H1 (cell line): ENCODE measurements at regions not wholly inside any gene's neighbourhood (a gene's known extent, or its start where the extent isn't known, plus 50 kb on each side); places are given as distances from the start of the nearest gene placed in this dataset.

Experiments
- CTCF ChIA-PET: fragments of 300-600 bp; sonication (Branson Sonifier 250); formaldehyde crosslinking; loops from one replicate; lab custom pipeline; 2021; ENCODE audit not compliant: partially characterized antibody; lab: Charles Lee
- POLR2A ChIA-PET: fragments of 300-600 bp; sonication (Branson Sonifier 250); formaldehyde crosslinking; loops from one replicate; lab custom pipeline; 2021; ENCODE audit warnings: inconsistent platforms; ENCODE audit not compliant: partially characterized antibody; lab: Charles Lee
- DNase-seq, 2 experiments: peaks; one replicate each; pipeline versions ENCODE4 v3.0.0 to v3.0.0-alpha.2; 2010 to 2022; ENCODE audit warnings: low spot score in 2 of 2, low read depth in 1 of 2, mixed read lengths in 1 of 2
- FAIRE-seq: peaks from 2 replicates; lab custom pipeline; 2011; peaks lifted over from hg19 to GRCh38; lab: Jason Lieb, UNC
- H2AFZ ChIP-seq: 2 replicates; pipeline ENCODE4 v1.8.1; 2012; ENCODE audit warnings: low read length, inconsistent platforms
- H2AK5ac ChIP-seq: 2 replicates; pipeline ENCODE4 v1.6.1; 2013; ENCODE audit warnings: low read depth, low read length
- H2BK120ac ChIP-seq: replicated peaks from 2 replicates; pipeline ENCODE3; 2013; ENCODE audit warnings: low read depth, low read length, inconsistent platforms
- H2BK12ac ChIP-seq: 2 replicates; pipeline ENCODE4 v1.6.1; 2013; ENCODE audit warnings: low read depth, low read length
- H2BK15ac ChIP-seq: 2 replicates; pipeline ENCODE4 v1.6.1; 2013; ENCODE audit warnings: low read length
- H2BK20ac ChIP-seq: 2 replicates; pipeline ENCODE4 v1.6.1; 2013; ENCODE audit warnings: low read length
- H2BK5ac ChIP-seq: 2 replicates; pipeline ENCODE4 v1.6.1; 2013; ENCODE audit warnings: low read depth, low read length
- H3K14ac ChIP-seq: 2 replicates; pipeline ENCODE4 v1.6.1; 2013; ENCODE audit warnings: inconsistent platforms; ENCODE audit not compliant: insufficient read length
- H3K18ac ChIP-seq: 2 replicates; pipeline ENCODE4 v1.6.1; 2013; ENCODE audit warnings: low read length; ENCODE audit errors: extremely low read depth
- H3K23ac ChIP-seq: 2 replicates; pipeline ENCODE4 v1.6.1; 2013; ENCODE audit warnings: inconsistent platforms; ENCODE audit not compliant: insufficient read length
- H3K23me2 ChIP-seq: 2 replicates; pipeline ENCODE4 v1.6.1; 2013; ENCODE audit warnings: low read depth, low read length
- H3K27ac ChIP-seq: 2 replicates; pipeline ENCODE4 v1.6.1; 2011; ENCODE audit warnings: low read depth, low read length, inconsistent platforms
- H3K27me3 ChIP-seq, 4 experiments: replicated peaks in 1 of 4; 1 replicate in 1 of 4; 2 replicates in 3 of 4; pipeline versions ENCODE4 v1.6.1 to v1.8.1; 2011 to 2013; ENCODE audit warnings: low read length in 3 of 4, mild to moderate bottlenecking in 3 of 4, inconsistent platforms in 2 of 4, mixed read lengths in 2 of 4, moderate library complexity in 1 of 4; ENCODE audit not compliant: control insufficient read depth in 3 of 4, insufficient read depth in 3 of 4; ENCODE audit errors: extremely low read depth in 1 of 4
- H3K36me3 ChIP-seq, 4 experiments: 2 replicates each; pipeline versions ENCODE4 v1.6.1 to v1.8.1; 2011 to 2013; ENCODE audit warnings: mild to moderate bottlenecking in 4 of 4, low read length in 3 of 4, moderate library complexity in 2 of 4, control low read depth in 1 of 4, inconsistent platforms in 1 of 4; ENCODE audit not compliant: insufficient read depth in 4 of 4, control insufficient read depth in 2 of 4
- H3K4ac ChIP-seq: replicated peaks from 2 replicates; pipeline ENCODE3; 2013; ENCODE audit warnings: low read length, low read depth, mixed read lengths, inconsistent platforms; ENCODE audit not compliant: insufficient read length
- H3K4me1 ChIP-seq, 4 experiments: replicated peaks in 1 of 4; 1 replicate in 1 of 4; 2 replicates in 3 of 4; pipeline versions ENCODE4 v1.6.1 to v1.8.1; 2011 to 2013; ENCODE audit warnings: low read length in 3 of 4, inconsistent platforms in 2 of 4, mixed read lengths in 1 of 4; ENCODE audit not compliant: insufficient read depth in 4 of 4, control insufficient read depth in 3 of 4
- H3K4me2 ChIP-seq, 2 experiments: 2 replicates each; pipeline versions ENCODE4 v1.6.1 to v1.8.1; 2011 to 2013; ENCODE audit warnings: low read depth in 2 of 2, low read length in 2 of 2, control low read depth in 1 of 2, inconsistent platforms in 1 of 2, mild to moderate bottlenecking in 1 of 2; ENCODE audit not compliant: insufficient read depth in 1 of 2
- H3K4me3 ChIP-seq, 4 experiments: fragments of 200-600, 300-600 bp in 1 of 4; sonication (generic), shearing (Covaris generic), sonication (Bioruptor Twin) in 1 of 4; 2 replicates each; pipeline versions ENCODE4 v1.5.1 to v1.8.1; 2011 to 2016; ENCODE audit warnings: low read length in 4 of 4, low read depth in 3 of 4, control low read depth in 2 of 4, inconsistent platforms in 2 of 4, mild to moderate bottlenecking in 2 of 4, mixed read lengths in 1 of 4, moderate library complexity in 1 of 4; ENCODE audit not compliant: insufficient read depth in 2 of 4; ENCODE audit errors: extremely low read depth in 1 of 4
- H3K56ac ChIP-seq: replicated peaks from 2 replicates; pipeline ENCODE3; 2013; ENCODE audit warnings: low read depth, mild to moderate bottlenecking, mixed read lengths, low read length, inconsistent platforms; ENCODE audit not compliant: insufficient read length
- H3K79me1 ChIP-seq: 2 replicates; pipeline ENCODE4 v1.6.1; 2013; ENCODE audit warnings: low read depth, low read length, control low read depth
- H3K79me2 ChIP-seq, 2 experiments: 2 replicates each; pipeline versions ENCODE4 v1.6.1 to v1.8.1; 2012 to 2013; ENCODE audit warnings: low read length in 2 of 2, mild to moderate bottlenecking in 2 of 2, inconsistent platforms in 1 of 2; ENCODE audit not compliant: insufficient read depth in 2 of 2, control insufficient read depth in 1 of 2
- H3K9ac ChIP-seq, 4 experiments: replicated peaks in 1 of 4; 1 replicate in 1 of 4; 2 replicates in 3 of 4; pipeline versions ENCODE4 v1.6.1 to v1.8.1; 2011 to 2013; ENCODE audit warnings: low read depth in 3 of 4, low read length in 3 of 4, control low read depth in 2 of 4, mild to moderate bottlenecking in 2 of 4, moderate library complexity in 2 of 4, inconsistent platforms in 1 of 4; ENCODE audit errors: extremely low read depth in 1 of 4
- H3K9me3 ChIP-seq, 2 experiments: 2 replicates each; pipeline versions ENCODE4 v1.6.1 to v1.8.1; 2012 to 2013; ENCODE audit warnings: mild to moderate bottlenecking in 2 of 2, moderate library complexity in 2 of 2, control low read depth in 1 of 2, inconsistent platforms in 1 of 2, low read depth in 1 of 2, low read length in 1 of 2, mixed read lengths in 1 of 2; ENCODE audit not compliant: insufficient read depth in 2 of 2
- H4K20me1 ChIP-seq, 2 experiments: replicated peaks in 1 of 2; 2 replicates each; pipeline versions ENCODE3 to v1.8.1; 2011 to 2013; ENCODE audit warnings: inconsistent platforms in 2 of 2, low read length in 2 of 2, mild to moderate bottlenecking in 1 of 2; ENCODE audit not compliant: insufficient read depth in 2 of 2, control insufficient read depth in 1 of 2
- H4K5ac ChIP-seq: 2 replicates; pipeline ENCODE4 v1.6.1; 2013; ENCODE audit warnings: low read length, low read depth, mixed read lengths, inconsistent platforms; ENCODE audit not compliant: insufficient read length
- H4K8ac ChIP-seq: 2 replicates; pipeline ENCODE4 v1.8.0; 2013; ENCODE audit warnings: mild to moderate bottlenecking, moderate library complexity, low read length, inconsistent platforms; ENCODE audit not compliant: insufficient read depth; ENCODE audit errors: extremely low read depth
- H4K91ac ChIP-seq: replicated peaks from 2 replicates; pipeline ENCODE3; 2013; ENCODE audit warnings: low read length, mixed read lengths, inconsistent platforms; ENCODE audit not compliant: insufficient read length
- JUN ChIP-seq: IDR thresholded peaks from 2 replicates; pipeline ENCODE4 v1.6.1; 2011; ENCODE audit warnings: low read depth, mild to moderate bottlenecking, improper control_type of control experiment, low read length
- WGBS, 2 experiments: shearing (Covaris generic) in 1 of 2; methylation state at CpG; one replicate each; pipeline versions ENCODE4 v1.1.6 to v1.1.7; 2013 to 2015; ENCODE audit warnings: low lambda C conversion rate in 2 of 2, mixed read lengths in 2 of 2, inconsistent platforms in 1 of 2, low coverage in 1 of 2, missing lambda C conversion rate in 1 of 2; ENCODE audit not compliant: insufficient replicate concordance in 2 of 2, insufficient coverage in 1 of 2, insufficient read length in 1 of 2; ENCODE audit errors: extremely low coverage in 1 of 2, missing lambda C conversion rate in 1 of 2; 5-methylcytosine and 5-hydroxymethylcytosine counted together

DNA sequence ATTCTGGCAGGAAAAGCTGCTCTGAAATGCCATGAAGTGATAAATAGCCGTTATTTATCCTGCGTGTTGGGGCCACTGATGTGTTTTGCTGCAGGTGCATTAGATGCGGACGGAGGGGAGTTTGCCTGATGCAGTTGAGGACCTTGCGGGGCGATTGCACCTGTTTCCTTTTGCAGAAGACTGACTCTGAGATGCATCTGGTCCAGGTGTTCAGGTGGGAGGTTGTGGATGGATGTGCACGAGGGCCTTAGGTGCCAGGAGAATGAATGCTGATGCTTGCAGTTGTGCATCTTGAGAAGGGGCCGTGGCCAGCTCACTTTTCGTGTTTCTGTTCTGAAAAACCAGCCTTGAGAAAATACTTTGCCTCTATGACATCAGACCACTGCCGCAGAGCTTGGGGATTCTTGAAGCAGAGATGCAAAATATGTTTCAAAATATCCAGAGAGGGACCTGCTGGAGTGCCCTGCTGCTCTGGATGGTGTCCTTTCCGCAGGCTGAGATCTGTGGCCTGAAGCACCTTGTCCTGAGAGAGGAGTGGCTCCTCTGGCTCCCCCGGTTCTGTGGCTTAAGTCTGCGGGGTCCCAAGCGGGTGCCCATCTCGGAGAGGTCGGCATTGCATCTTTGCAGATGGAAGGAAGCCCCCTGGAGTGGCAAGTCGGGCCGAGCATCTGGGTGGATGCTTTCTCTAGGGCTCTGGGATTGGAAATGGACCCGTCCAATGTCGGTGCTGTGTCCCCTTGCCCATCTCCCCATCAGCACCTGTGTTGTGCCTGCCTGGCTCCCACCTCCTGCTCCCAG lies 1031.1 kb downstream of the TBC1D22A start:
- H4K8ac ChIP-seq, result no peak overlapping the region
- H2BK20ac ChIP-seq, result no peak overlapping the region
- no peaks in the 10 kb centered on the region for H3K79me2 ChIP-seq
- no peak overlapping the region for H2AK5ac ChIP-seq
- DNase-seq, result peak in 1 of 2 experiments; percentile 23
- WGBS, 2 experiments, result 92% methylated on average over 20 of the region's 20 CpGs; no CpG with 5 or more reads in 1 of the 2 experiments
- POLR2A ChIA-PET, result no interaction called here
- no peak overlapping the region for H2AFZ ChIP-seq
- no peak for FAIRE-seq
- H2BK5ac ChIP-seq, result no peak overlapping the region
- no peak overlapping the region for H3K4me2 ChIP-seq
- no peak overlapping the region for H4K91ac ChIP-seq
- no peaks in the 10 kb centered on the region for H3K23me2 ChIP-seq
- H2BK120ac ChIP-seq, result no peak overlapping the region
- no peak overlapping the region for H3K27ac ChIP-seq
- no peak overlapping the region for H3K4me3 ChIP-seq
- no peak overlapping the region for H3K18ac ChIP-seq
- H3K14ac ChIP-seq, result no peak overlapping the region
- no peak overlapping the region for H3K56ac ChIP-seq
- H3K79me1 ChIP-seq, result no peaks in the 10 kb centered on the region
- H2BK15ac ChIP-seq, result no peak overlapping the region
- no peak overlapping the region for H2BK12ac ChIP-seq
- CTCF ChIA-PET, result interaction anchor here (0.5 kb wide), 1 partner anchor 70 kb away, joined by 3 read pairs; no protein-coding TSS in a partner anchor
- no peak overlapping the region for H3K4ac ChIP-seq
- H3K36me3 ChIP-seq, result no peaks in the 10 kb centered on the region
- H3K9me3 ChIP-seq, result no peaks in the 10 kb centered on the region
- H3K4me1 ChIP-seq, result no peaks in the 10 kb centered on the region
- no peak overlapping the region for H3K9ac ChIP-seq
- H4K20me1 ChIP-seq, result no peaks in the 10 kb centered on the region
- no peaks in the 10 kb centered on the region for H3K27me3 ChIP-seq
- no peak overlapping the region for H3K23ac ChIP-seq
- no peak overlapping the region for H4K5ac ChIP-seq
- no peak for TF ChIP-seq JUN
